ENCODE measurements at regions not wholly inside any gene's neighbourhood (a gene's known extent, or its start where the extent isn't known, plus 50 kb on each side); places are given as distances from the start of the nearest gene placed in this dataset.
"Not testable (repeated sequence)": the region's sequence is repeated elsewhere in the genome, so short reads cannot be mapped to it uniquely, and the experiment has no call there.

GRCh38 chr13:39803156-39803555 lies 147.7 kb downstream of the COG6 start:
- no peak for DNase-seq (ENCODE audit: low read depth)

DNA sequence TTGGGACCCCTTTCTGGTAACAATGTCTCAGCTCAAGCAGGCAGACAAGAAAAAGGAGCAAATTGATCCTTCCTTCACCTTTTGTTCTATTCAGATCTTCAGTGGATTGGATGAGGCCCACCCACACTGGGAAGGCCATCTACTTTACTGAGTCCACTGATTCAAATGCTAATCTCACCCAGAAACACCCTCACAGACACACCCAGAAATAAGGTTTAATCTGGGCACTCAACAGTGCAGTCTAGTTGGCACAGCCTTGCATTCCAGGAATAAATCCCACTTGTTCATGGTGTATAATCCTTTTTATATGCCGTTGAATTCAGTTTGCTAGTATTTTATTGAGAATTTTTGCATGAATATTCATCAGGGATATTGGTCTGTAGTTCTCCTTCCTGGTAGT lies 148.4 kb downstream of the COG6 start:
- DNase-seq (ENCODE audit: low read depth): no peak

- DNase-seq (ENCODE audit: low read depth): no peak
These were observed 149.1 kb downstream of the COG6 start for GRCh38 chr13:39804332-39805210.

DNA sequence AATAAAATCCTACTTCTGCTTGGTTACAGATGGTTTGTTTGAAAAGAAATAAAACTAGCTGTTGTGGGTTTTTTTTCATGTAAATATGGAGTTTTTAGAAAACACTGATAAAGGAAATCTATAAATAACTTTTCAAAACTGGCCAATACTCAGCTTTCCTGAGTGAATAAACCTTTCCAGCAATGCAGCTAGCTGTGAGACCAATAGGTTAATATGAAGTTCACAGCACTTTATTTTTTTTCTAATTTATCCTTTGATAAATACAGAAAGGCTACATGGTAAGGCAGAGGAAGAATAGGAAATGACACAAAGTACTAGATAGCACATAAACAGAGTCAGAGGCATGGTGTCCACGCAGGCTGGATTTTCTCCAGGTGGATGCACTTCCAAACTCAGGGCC lies 154.0 kb downstream of the COG6 start:
- DNase-seq (ENCODE audit: low read depth): no peak

GRCh38 chr13:39810091-39810877 lies 154.8 kb downstream of the COG6 start:
- no peak for DNase-seq (ENCODE audit: low read depth)

DNA sequence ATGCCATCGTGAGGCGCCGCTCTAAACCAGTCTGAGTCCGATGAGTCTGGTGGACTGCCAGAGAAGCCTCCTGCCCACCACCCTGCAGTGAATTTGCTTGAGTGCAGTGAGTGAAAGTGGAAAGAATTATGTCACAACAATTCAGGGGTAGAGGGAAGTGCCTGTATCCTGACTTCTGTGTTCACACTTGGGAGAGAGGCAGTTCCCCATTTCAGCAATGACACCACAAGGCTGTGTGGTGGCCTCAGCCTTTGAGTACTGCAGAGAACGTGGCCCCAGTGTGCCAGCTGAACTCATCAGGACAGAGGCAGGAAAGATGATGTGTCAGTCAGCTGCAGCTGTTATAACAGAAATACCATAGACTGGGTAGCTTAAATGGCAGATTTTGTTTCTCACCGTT lies 155.6 kb downstream of the COG6 start:
- no peak for DNase-seq (ENCODE audit: low read depth)

DNA sequence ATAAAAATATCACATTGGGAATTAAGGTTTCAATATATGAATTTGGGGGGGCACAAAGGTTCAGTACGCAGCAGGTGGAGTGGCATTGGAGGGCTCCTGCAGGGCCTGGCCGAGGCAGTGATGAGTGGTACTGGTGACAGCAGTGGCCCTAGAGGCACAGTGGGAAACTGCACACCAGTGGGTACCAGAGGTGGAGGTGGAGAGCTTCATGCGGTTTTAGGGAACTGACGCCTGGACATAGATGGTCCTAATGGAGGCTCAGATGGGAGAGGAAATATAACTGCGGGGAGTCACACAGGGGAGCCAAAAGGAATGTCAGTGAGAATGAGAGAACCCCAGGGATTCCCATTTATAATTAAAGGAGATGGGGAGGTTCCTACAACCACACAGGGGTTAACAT lies 156.2 kb downstream of the COG6 start:
- no peak for DNase-seq (ENCODE audit: low read depth)

- no peak for DNase-seq (ENCODE audit: low read depth)
These were observed 160.1 kb downstream of the COG6 start for GRCh38 chr13:39815345-39816111.

DNA sequence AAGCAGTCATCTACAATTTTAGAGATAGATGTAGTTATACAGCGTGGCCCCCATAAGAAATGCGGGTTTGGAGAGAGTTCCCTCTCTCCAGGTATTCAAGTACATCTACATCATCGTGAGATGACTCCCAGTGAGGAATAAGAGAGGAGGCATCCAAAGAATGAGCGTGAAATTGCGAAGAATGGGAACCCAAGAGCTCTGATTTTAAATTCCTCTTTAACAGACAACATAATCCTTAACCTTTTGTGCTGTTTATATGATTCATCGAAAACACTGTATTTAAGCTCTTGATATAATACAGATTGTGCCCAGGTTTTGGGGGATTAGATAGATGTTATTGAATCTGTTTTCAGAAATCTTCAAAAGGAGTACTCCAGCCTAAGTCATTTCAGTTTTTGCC lies 161.5 kb downstream of the COG6 start:
- no peak for DNase-seq (ENCODE audit: low read depth)

- DNase-seq (ENCODE audit: low read depth): no peak
These were observed 163.5 kb downstream of the COG6 start for GRCh38 chr13:39818953-39819352.

DNA sequence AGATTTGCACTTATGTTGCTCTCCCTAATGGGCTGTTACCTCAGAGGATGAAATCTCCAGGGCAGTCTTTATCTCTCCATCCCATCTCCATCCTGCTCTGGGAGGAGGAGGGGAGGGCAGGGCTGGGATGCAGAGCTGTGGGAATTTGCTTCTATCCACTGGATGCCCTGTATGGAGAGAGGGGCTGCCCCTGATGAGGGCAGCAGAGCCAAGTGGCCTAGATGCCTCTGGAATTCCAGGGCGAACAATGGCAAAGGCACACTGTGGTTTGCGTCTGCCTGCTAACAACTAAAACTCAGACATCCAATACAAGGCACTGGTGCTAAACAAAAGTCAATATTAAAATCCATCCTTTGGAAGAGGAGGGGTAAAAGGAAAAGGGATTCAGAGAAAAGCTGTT lies 165.1 kb downstream of the COG6 start:
- no peak for DNase-seq (ENCODE audit: low read depth)

GRCh38 chr13:39821977-39822376 lies 166.5 kb downstream of the COG6 start:
- DNase-seq (ENCODE audit: low read depth): no peak

DNA sequence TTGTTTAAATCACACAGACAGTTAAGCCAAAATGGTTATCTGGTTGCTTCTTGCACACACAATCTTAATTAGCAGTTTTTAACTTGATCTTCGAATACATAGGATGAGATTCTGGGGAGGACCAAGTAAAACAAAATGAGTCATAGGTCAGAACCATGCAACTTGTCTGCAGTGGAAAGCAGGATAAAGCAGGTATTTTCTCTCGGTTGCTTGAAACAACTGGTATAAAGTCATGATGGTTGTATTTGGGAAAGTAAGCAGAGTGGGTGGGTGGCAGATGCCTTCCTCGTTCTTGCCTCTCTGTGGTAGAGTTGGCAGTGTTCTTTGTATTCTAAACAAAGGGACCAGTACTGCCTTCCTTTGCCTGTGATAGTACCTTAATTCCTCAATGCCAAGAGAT lies 167.0 kb downstream of the COG6 start:
- DNase-seq (ENCODE audit: low read depth): no peak

DNA sequence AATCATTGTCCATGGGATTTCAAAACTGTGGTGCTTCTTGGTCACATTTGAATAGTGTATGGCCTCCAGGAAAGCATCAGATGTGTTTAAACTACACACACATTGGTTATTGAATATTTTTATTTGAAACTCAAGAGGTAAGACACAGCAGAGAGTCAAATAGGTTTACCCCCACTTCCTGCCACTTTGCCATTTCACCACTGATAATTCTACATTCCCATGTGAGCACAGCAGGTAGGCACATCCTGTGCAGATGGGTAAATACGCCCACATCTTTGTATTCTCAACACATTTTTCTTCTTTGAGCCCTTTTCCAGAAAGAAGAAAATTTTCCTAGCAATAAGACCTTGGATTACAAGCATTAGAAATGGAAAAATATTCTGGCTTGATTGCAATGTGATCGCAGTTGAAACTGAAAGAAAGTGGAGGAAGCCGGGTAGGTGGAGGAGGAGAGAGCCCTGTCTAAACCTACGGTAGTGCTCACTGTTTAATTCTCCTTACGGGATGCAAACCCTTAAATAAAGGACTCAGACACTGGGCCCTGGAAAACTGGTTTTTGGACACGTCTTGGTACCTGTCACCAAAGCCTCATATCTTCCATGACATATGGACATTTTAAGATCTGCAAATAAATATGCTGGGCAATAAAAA lies 167.7 kb downstream of the COG6 start:
- DNase-seq (ENCODE audit: low read depth): no peak

DNA sequence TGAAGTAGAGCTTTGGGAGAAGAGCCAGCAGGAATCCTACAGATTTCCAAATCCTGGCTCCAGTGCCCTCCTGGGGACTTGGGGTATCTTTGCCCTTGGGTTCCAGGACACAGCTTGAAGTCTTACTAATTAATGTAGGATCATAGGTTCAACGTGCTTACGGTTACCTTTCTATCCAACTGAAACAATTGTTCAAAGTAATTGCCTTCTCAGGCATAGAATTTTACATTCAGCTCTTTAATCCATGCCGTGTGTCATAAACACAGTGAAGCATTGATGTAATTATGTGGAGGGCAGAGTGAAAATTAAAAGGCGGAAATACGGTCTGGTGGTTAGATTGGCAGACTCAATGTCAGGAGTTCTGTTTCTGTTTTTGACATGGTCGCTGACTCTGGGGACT lies 170.4 kb downstream of the COG6 start:
- no peak for DNase-seq (ENCODE audit: low read depth)

- no peak for DNase-seq (ENCODE audit: low read depth)
These were observed 179.8 kb downstream of the COG6 start for GRCh38 chr13:39835253-39835652.

- DNase-seq (ENCODE audit: low read depth): no peak
These were observed 180.6 kb downstream of the COG6 start for GRCh38 chr13:39836038-39836437.

DNA sequence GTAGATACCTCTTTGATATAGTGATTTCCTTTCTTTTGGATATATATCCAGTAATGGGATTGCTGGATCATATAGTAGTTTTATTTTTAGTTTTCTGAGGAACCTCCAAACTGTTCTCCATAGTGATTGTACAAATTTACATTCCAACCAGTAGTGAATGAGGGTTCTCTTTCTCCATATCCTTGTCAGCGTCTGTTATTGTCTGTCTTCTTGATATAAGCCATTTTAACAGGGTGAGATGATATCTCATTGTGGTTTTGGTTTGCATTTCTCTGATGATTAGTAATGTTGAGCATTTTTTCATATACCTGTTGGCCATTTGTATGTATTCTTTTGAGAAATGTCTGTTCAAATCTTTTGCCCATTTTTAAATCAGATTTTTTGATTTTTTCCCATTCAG lies 182.4 kb downstream of the COG6 start:
- not testable (repeated sequence) for DNase-seq (ENCODE audit: low read depth)

DNA sequence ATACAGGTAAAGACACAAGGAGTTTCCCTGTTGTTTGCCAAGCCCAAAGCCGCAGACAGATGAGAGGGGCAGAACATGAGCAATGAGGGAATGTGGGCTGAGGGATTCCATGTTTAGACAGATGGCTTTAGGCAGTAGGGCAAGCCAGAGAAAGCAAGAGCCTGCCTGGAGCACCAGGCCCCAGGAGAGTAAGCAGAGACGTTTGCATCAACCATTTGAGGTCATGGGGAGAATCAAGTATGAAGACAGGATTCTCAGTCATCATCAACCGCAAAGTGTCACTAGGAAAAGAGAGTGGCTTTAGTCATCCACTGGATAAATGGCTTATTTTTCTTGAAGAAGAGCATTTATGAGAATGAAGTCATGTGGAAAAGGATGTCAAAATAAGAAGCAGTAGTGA lies 184.7 kb downstream of the COG6 start:
- no peak for DNase-seq (ENCODE audit: low read depth)

DNA sequence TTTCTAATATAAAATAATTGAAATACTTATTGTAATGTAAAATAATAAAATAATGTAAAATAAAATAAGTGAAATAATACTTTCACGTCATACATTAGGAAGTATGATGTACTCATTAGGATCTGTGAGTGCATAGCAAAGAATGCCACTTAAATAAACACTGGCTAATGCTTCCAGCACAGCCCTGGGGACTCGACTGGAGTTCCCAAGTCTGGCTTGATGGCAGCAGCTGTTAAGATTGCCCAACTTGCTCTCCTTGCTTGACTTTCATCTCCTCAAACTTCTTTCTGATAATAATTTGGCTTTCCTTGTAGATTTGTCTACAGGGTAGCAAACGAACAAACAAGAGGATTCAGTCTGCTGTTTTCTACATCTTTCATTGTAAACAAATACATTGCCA lies 191.9 kb downstream of the COG6 start:
- no peak for DNase-seq (ENCODE audit: low read depth)

DNA sequence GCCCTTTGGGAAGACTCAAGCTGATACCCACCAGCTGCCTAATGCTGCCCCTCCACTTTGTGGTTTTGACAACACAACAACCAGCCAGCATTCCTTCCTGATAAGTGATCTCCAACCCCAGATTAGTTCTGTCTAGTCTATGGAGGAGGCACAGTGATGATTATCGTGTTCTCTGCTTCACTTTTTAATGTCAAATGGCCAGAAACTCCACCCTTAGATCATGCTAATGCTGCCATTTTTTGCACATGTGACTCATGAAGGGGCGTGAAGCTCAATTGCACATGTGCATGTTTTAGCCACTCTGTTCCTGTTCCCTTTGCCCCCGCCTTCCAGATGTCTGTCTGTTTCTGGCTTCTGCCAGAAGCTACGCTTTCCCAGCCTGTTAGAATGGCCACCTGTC lies 199.8 kb downstream of the COG6 start:
- no peak for DNase-seq (ENCODE audit: low read depth)

GRCh38 chr13:39856714-39857113 lies 201.3 kb downstream of the COG6 start:
- no peak for DNase-seq (ENCODE audit: low read depth)

All from fibroblast of the conjunctiva (primary cell).